ENCODE measurements at regions not wholly inside any gene's neighbourhood (a gene's known extent, or its start where the extent isn't known, plus 50 kb on each side); places are given as distances from the start of the nearest gene placed in this dataset.

DNA sequence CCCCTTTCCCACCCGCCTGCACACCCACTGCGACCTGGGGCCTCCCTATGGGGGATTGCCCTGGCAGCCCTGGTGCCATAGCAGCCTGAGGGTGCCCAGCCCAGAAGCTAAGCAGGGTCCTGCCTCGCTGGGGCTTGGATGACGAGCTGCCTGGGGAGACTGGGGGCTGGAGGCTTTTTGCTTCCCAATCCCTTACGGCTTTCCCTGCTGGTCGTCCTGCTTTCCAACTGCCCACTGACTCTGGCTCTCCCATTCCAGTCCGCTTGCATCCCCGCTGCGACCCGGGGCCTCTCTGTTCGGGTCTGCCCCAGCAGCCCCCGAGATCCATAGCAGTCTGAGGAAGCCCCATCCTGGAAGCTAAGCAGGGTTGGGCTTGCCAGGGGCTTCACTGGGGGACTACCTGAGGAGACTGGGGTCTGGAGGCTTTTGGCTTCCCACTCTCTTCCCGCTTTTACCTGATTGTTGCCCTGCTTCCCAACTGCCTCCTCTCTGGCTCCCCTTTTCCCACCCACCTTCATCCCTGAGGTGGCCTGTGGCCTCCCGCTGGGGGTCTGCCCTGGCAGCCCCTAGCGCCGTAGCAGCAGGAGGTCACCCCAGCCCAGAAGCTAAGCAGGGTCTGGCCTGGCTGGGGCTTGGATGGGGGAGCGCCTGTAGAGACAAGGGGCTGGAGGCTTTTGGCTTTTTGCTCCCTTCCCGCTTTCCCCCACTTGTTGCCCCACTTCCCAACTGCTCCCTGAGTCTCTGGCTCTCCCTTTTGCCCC lies 2292.8 kb downstream of the TP53TG3F start:
- H3K79me1 ChIP-seq (ENCODE audit: insufficient read depth, low read depth, low read length, poor library complexity, severe bottlenecking): no peaks in the 10 kb centered on the region
- H3K4me3 Mint-ChIP-seq: no peak overlapping the region
- DNase-seq: no peak
- H4K8ac ChIP-seq (replicated peaks; ENCODE audit: insufficient read length, low read depth, low read length): no peak overlapping the region
- H3K14ac ChIP-seq (ENCODE audit: insufficient read depth, low read length): no peak overlapping the region
- no peak overlapping the region for H3K9ac ChIP-seq (ENCODE audit: extremely low read depth, insufficient read length, low read length)
- H2BK12ac ChIP-seq (ENCODE audit: insufficient read length, low read depth, low read length): no peak overlapping the region
- TF ChIP-seq, protein P1, sequence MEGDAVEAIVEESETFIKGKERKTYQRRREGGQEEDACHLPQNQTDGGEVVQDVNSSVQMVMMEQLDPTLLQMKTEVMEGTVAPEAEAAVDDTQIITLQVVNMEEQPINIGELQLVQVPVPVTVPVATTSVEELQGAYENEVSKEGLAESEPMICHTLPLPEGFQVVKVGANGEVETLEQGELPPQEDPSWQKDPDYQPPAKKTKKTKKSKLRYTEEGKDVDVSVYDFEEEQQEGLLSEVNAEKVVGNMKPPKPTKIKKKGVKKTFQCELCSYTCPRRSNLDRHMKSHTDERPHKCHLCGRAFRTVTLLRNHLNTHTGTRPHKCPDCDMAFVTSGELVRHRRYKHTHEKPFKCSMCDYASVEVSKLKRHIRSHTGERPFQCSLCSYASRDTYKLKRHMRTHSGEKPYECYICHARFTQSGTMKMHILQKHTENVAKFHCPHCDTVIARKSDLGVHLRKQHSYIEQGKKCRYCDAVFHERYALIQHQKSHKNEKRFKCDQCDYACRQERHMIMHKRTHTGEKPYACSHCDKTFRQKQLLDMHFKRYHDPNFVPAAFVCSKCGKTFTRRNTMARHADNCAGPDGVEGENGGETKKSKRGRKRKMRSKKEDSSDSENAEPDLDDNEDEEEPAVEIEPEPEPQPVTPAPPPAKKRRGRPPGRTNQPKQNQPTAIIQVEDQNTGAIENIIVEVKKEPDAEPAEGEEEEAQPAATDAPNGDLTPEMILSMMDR (conservative IDR thresholded peaks at IDR 0.05): no peak
- no peak overlapping the region for H3K27ac Mint-ChIP-seq
- no peaks in the 10 kb centered on the region for H3K4me1 Mint-ChIP-seq
- H2BK15ac ChIP-seq (ENCODE audit: low read depth, low read length): no peak overlapping the region
- H3K56ac ChIP-seq (ENCODE audit: insufficient read length, low read depth, low read length): no peak overlapping the region
- H2BK120ac ChIP-seq (ENCODE audit: low read depth, low read length, poor library complexity, severe bottlenecking): no peak overlapping the region
- H3K4me2 ChIP-seq (ENCODE audit: insufficient read depth, insufficient read length, low read length): no peak overlapping the region
- H2BK20ac ChIP-seq (ENCODE audit: low read depth, low read length, poor library complexity, severe bottlenecking): no peak overlapping the region
- H3K27me3 ChIP-seq (ENCODE audit: insufficient read depth, low read length): no peaks in the 10 kb centered on the region
- no peaks in the 10 kb centered on the region for H3K4me1 ChIP-seq (ENCODE audit: insufficient read depth, low read length)
- no peak overlapping the region for H4K5ac ChIP-seq (ENCODE audit: insufficient read length, low read depth, low read length)
- H4K20me1 ChIP-seq (ENCODE audit: control insufficient read depth, insufficient read depth, insufficient read length): no peaks in the 10 kb centered on the region
- peaks cover 88 to 94% of the 10 kb centered on the region in 2 experiments for H3K9me3 Mint-ChIP-seq
- no peak overlapping the region for H3K27ac ChIP-seq (ENCODE audit: insufficient read length, low read depth, low read length)
- H3K36me3 Mint-ChIP-seq (ENCODE audit: insufficient read depth in 1 of 3, low read depth in 3 of 3): peaks cover 0 to 7% (median 5%) of the 10 kb centered on the region in 3 experiments; a peak in 4 of 7 replicates
- no peaks in the 10 kb centered on the region for H3K79me2 ChIP-seq (ENCODE audit: insufficient read depth, low read length)
- no peak overlapping the region for H2AFZ ChIP-seq (ENCODE audit: low read length)
- no peaks in the 10 kb centered on the region for H3K23me2 ChIP-seq (ENCODE audit: insufficient read length, low read depth, low read length, poor library complexity, severe bottlenecking)
- no peak overlapping the region for H3T11ph ChIP-seq (ENCODE audit: low read length)
- peaks cover 1% of the 10 kb centered on the region for H3K27me3 Mint-ChIP-seq (ENCODE audit: low read depth)
- whole genome bisulfite sequencing (ENCODE audit: extremely low coverage, insufficient read length, low lambda C conversion rate): no CpG with 5 or more reads among the region's 18 CpGs
- no peak overlapping the region for H4K91ac ChIP-seq (ENCODE audit: insufficient read length, low read depth, low read length)
- H3K9me3 ChIP-seq (ENCODE audit: control insufficient read depth, low read depth, low read length): peaks cover 83% of the 10 kb centered on the region
- H3K18ac ChIP-seq (ENCODE audit: insufficient read length, low read depth, low read length): no peak overlapping the region
- no peak overlapping the region for H3K4ac ChIP-seq (ENCODE audit: low read depth, low read length)
- H2BK5ac ChIP-seq (ENCODE audit: insufficient read length, low read length): no peak overlapping the region
- no peak overlapping the region for H2AK5ac ChIP-seq (ENCODE audit: insufficient read length, low read length)
- H3K23ac ChIP-seq (ENCODE audit: insufficient read length, low read depth, low read length): no peak overlapping the region

Measured in H9 (cell line).